IMR-90 (cell line): ENCODE measurements at regions not wholly inside any gene's neighbourhood (a gene's known extent, or its start where the extent isn't known, plus 50 kb on each side); places are given as distances from the start of the nearest gene placed in this dataset.

ENCODE experiments used
- ATAC-seq: fragments of 200-7000 bp; cut with Tn5 transposase; 2 replicates; pipeline ENCODE4 v1.9.1; 2020; ENCODE audit warnings: low read depth, mild to moderate bottlenecking, moderate library complexity
- BruUV-seq: library from RNA; stranded (reverse); fragments of 400-500 nt; replicated peaks from 2 replicates; lab custom pipeline; 2021; lab: Mats Ljungman, UMichigan
- CTCF ChIA-PET: fragments of 300-600 bp; formaldehyde crosslinking; extraction: SDS; loops from one replicate; lab custom pipeline; 2021; ENCODE audit warnings: antibody characterized with exemption; lab: Yijun Ruan, JAX
- POLR2A ChIA-PET: fragments of 300-600 bp; sonication (Branson Sonifier 250); formaldehyde crosslinking; loops from one replicate; lab custom pipeline; 2022; ENCODE audit warnings: antibody characterized with exemption; ENCODE audit not compliant: unreplicated experiment; lab: Charles Lee
- DNase-seq: peaks from one replicate; pipeline ENCODE4 v3.0.0; 2013
- H2AFZ ChIP-seq: replicated peaks from 2 replicates; pipeline ENCODE3; 2013; ENCODE audit warnings: low read length, mild to moderate bottlenecking; ENCODE audit not compliant: poor library complexity
- H2AK5ac ChIP-seq: 2 replicates; pipeline ENCODE4 v1.6.1; 2013; ENCODE audit warnings: low read depth, low read length, inconsistent platforms
- H2AK9ac ChIP-seq: replicated peaks from 2 replicates; pipeline ENCODE3; 2013; ENCODE audit warnings: mild to moderate bottlenecking, low read depth, low read length, moderate library complexity; ENCODE audit not compliant: poor library complexity
- H2BK120ac ChIP-seq: 2 replicates; pipeline ENCODE4 v1.6.1; 2013; ENCODE audit warnings: low read depth, low read length, inconsistent platforms
- H2BK15ac ChIP-seq: 3 replicates; pipeline ENCODE4 v1.6.1; 2013; ENCODE audit warnings: low read depth, low read length, inconsistent platforms
- H2BK20ac ChIP-seq: 2 replicates; pipeline ENCODE4 v1.6.1; 2013; ENCODE audit warnings: low read depth, mild to moderate bottlenecking, inconsistent platforms, low read length, moderate library complexity
- H2BK5ac ChIP-seq: 2 replicates; pipeline ENCODE4 v1.6.1; 2013; ENCODE audit warnings: mild to moderate bottlenecking, low read depth, low read length, inconsistent platforms; ENCODE audit not compliant: poor library complexity, severe bottlenecking
- H3K14ac ChIP-seq: replicated peaks from 2 replicates; pipeline ENCODE4 v1.6.1; 2013; ENCODE audit warnings: low read depth, low read length, inconsistent platforms
- H3K18ac ChIP-seq: 2 replicates; pipeline ENCODE4 v1.6.1; 2013; ENCODE audit warnings: low read depth, low read length, control low read depth
- H3K23ac ChIP-seq: 2 replicates; pipeline ENCODE4 v1.6.1; 2013; ENCODE audit warnings: low read depth, low read length, inconsistent platforms
- H3K27ac ChIP-seq: 2 replicates; pipeline ENCODE4 v1.5.1; 2013; ENCODE audit warnings: mild to moderate bottlenecking, control low read depth, low read length; ENCODE audit not compliant: insufficient read depth
- H3K27me3 ChIP-seq: 2 replicates; pipeline ENCODE4 v1.6.1; 2013; ENCODE audit warnings: low read length; ENCODE audit not compliant: control insufficient read depth, insufficient read depth
- H3K36me3 ChIP-seq: 2 replicates; pipeline ENCODE4 v1.6.1; 2013; ENCODE audit warnings: low read length, mixed read lengths; ENCODE audit not compliant: control insufficient read depth, insufficient read depth
- H3K4ac ChIP-seq: 2 replicates; pipeline ENCODE4 v1.6.1; 2013; ENCODE audit warnings: low read depth, low read length, inconsistent platforms
- H3K4me1 ChIP-seq: 2 replicates; pipeline ENCODE4 v1.6.1; 2013; ENCODE audit warnings: low read length, mixed read lengths; ENCODE audit not compliant: control insufficient read depth, insufficient read depth
- H3K4me2 ChIP-seq: 2 replicates; pipeline ENCODE4 v1.6.1; 2013; ENCODE audit warnings: low read depth, mild to moderate bottlenecking, control low read depth, low read length, moderate library complexity
- H3K4me3 ChIP-seq: 2 replicates; pipeline ENCODE4 v1.5.1; 2013; ENCODE audit warnings: low read depth, mild to moderate bottlenecking, control low read depth, low read length, moderate library complexity; ENCODE audit not compliant: insufficient read depth
- H3K56ac ChIP-seq: 2 replicates; pipeline ENCODE4 v1.6.1; 2013; ENCODE audit warnings: low read length, inconsistent platforms; ENCODE audit not compliant: insufficient read depth; ENCODE audit errors: extremely low read depth
- H3K79me1 ChIP-seq, 2 experiments: 2 replicates each; pipeline ENCODE4 v1.6.1; 2013; ENCODE audit warnings: low read length in 2 of 2, inconsistent platforms in 1 of 2, low read depth in 1 of 2
- H3K9ac ChIP-seq: 2 replicates; pipeline ENCODE4 v1.6.1; 2013; ENCODE audit warnings: low read depth, low read length, control low read depth
- H3K9me1 ChIP-seq: 2 replicates; pipeline ENCODE4 v1.6.1; 2013; ENCODE audit warnings: low read length, inconsistent platforms; ENCODE audit not compliant: insufficient read depth
- H3K9me3 ChIP-seq: 2 replicates; pipeline ENCODE4 v1.6.1; 2013; ENCODE audit warnings: low read length; ENCODE audit not compliant: control insufficient read depth, insufficient read depth
- H4K20me1 ChIP-seq: 2 replicates; pipeline ENCODE4 v1.6.1; 2013; ENCODE audit warnings: low read length, inconsistent platforms; ENCODE audit not compliant: insufficient read depth
- H4K5ac ChIP-seq: 2 replicates; pipeline ENCODE4 v1.6.1; 2013; ENCODE audit warnings: mild to moderate bottlenecking, low read depth, low read length, control low read depth
- H4K8ac ChIP-seq, 2 experiments: 2 replicates each; pipeline ENCODE4 v1.6.1; 2013; ENCODE audit warnings: low read depth in 2 of 2, low read length in 2 of 2, control low read depth in 1 of 2, inconsistent platforms in 1 of 2
- H4K91ac ChIP-seq: 2 replicates; pipeline ENCODE4 v1.6.1; 2013; ENCODE audit warnings: low read depth, low read length, inconsistent platforms; ENCODE audit not compliant: insufficient read depth
- BHLHE40 ChIP-seq: fragments of 150-350 bp; IDR thresholded peaks from 2 replicates; pipeline ENCODE4 v1.6.1; 2016; ENCODE audit warnings: mild to moderate bottlenecking, low read depth, low read length
- CHD1 ChIP-seq: IDR thresholded peaks from 2 replicates; pipeline ENCODE4 v1.6.1; 2012; ENCODE audit warnings: low read depth, low read length, improper control_type of control experiment
- NFE2L2 ChIP-seq: fragments of 150-350 bp; IDR thresholded peaks from 2 replicates; pipeline ENCODE4 v1.6.1; 2016; ENCODE audit warnings: low read depth, mild to moderate bottlenecking, low read length
- POLR2A ChIP-seq: IDR thresholded peaks from 2 replicates; pipeline ENCODE4 v1.6.1; 2012; ENCODE audit warnings: mild to moderate bottlenecking, low read depth, low read length
- RCOR1 ChIP-seq: IDR thresholded peaks from 2 replicates; pipeline ENCODE4 v1.6.1; 2012; ENCODE audit warnings: mild to moderate bottlenecking, low read length, improper control_type of control experiment; ENCODE audit not compliant: insufficient replicate concordance
- WGBS, 2 experiments: methylation state at CpG; one replicate each; pipeline versions ENCODE4 v1.1.5 to v1.1.7; 2013; ENCODE audit warnings: missing lambda C conversion rate in 2 of 2; ENCODE audit not compliant: insufficient read length in 1 of 2; ENCODE audit errors: extremely low coverage in 2 of 2; 5-methylcytosine and 5-hydroxymethylcytosine counted together
- dilution Hi-C: fragments of 300-500 bp; cut with HindIII; formaldehyde crosslinking; loops from one replicate; pipeline ENCODE4 v1.14.3; 2018; ENCODE audit warnings: low sequenced_read_pairs; ENCODE audit not compliant: unreplicated experiment
- in situ Hi-C: fragments of 300-500 bp; cut with MboI; formaldehyde crosslinking; loops from 3 replicates; pipeline ENCODE4 v1.14.3; 2019; ENCODE audit warnings: low sequenced_read_pairs, inconsistent platforms, mixed read lengths
- intact Hi-C: fragments of 100-400 bp; cut with micrococcal nuclease; formaldehyde crosslinking; loops from 2 replicates; pipeline ENCODE4 v1.10.0; 2022

DNA sequence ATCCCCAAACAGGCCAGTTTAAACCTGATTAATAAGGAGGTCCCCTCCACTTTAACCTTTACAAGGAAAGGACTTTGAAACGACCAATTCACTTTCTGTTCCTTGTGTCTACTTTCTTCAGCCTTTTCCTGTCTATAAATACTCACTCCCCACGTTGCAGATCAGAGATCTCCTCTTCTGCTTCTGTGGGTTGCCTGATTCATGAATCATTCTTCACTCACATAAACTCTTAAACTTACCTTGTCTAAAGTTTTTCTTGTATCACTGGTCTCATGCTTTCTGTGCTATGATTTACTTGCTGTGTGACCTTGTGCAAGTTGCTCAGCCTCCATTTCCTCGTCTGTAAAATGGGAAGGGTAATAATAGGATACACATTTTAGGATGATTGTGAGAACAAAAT lies 236.1 kb downstream of the QDPR start:
- Histone ChIP-seq H4K20me1 (no peaks in the 10 kb centered on the region), H3K9me1 (peaks cover 4% of the 10 kb centered on the region; the same call in 1 of the 2 replicates), H2BK120ac (0 out of 2 replicates have a peak overlapping the region, but pooled peaks have one; percentile 21), H3K79me1 (no peaks in the 10 kb centered on the region), H4K8ac (peak overlapping the region in 1 of 2 experiments; percentile 40; a peak in 2 of 4 replicates), H2AFZ (no peak overlapping the region), H3K27me3 (no peaks in the 10 kb centered on the region), H3K4me2 (no peak overlapping the region), H3K56ac (no peak overlapping the region), H3K9ac (no peak overlapping the region), H2BK15ac (no peak overlapping the region; the same call in 2 of the 3 replicates), H4K5ac (no peak overlapping the region), H2BK20ac (no peak overlapping the region), H3K14ac (peak overlapping the region; percentile 28; the same call in 1 of the 2 replicates), H2AK9ac (no peak overlapping the region), H3K4me1 (peaks cover 1% of the 10 kb centered on the region; the same call in 1 of the 2 replicates), H2BK5ac (peak overlapping the region; percentile 14), H3K9me3 (no peaks in the 10 kb centered on the region), H3K23ac (no peak overlapping the region), H3K4me3 (no peak overlapping the region), H3K18ac (no peak overlapping the region), H3K27ac (no peak overlapping the region), H3K4ac (no peak overlapping the region), H2AK5ac (no peak overlapping the region), H4K91ac (no peak overlapping the region), H3K36me3 (no peaks in the 10 kb centered on the region)
- no TSS peak for BruUV-seq
- POLR2A ChIA-PET: no interaction called here
- DNase-seq (peak; percentile 56), ATAC-seq (no peak)
- dilution Hi-C loops: no loop called here
- in situ Hi-C loops: no loop called here
- TF ChIP-seq RCOR1 (peak; percentile 78), NFE2L2 (no peak), BHLHE40 (no peak), POLR2A (no peak), CHD1 (no peak)
- intact Hi-C loops: no loop called here
- 20% methylated on average over 1 of the region's 3 CpGs; no CpG with 5 or more reads in 1 of the 2 experiments for WGBS, 2 experiments
- CTCF ChIA-PET: no interaction called here
